Upper lobe of left lung (tissue), 4 donors: ENCODE measurements at regions not wholly inside any gene's neighbourhood (a gene's known extent, or its start where the extent isn't known, plus 50 kb on each side); places are given as distances from the start of the nearest gene placed in this dataset.

Experiments
- CTCF ChIP-seq, 6 experiments: fragments of 450-650 bp in 4 of 6; fragments of 200-600 bp in 2 of 6; sonication (generic) in 2 of 6; IDR thresholded peaks; one replicate each; pipeline ENCODE4 v1.5.1; 2016 to 2019; ENCODE audit warnings: antibody characterized with exemption in 6 of 6
- EP300 ChIP-seq, 4 donors: sonication (generic); formaldehyde crosslinking; IDR thresholded peaks; one replicate each; pipeline ENCODE4 v1.5.1; 2017; ENCODE audit warnings: antibody characterized with exemption in 4 of 4, control low read depth in 2 of 4
- POLR2A ChIP-seq, 4 donors: fragments of 450-650 bp; IDR thresholded peaks; one replicate each; pipeline ENCODE4 v1.5.1; 2016 to 2017; ENCODE audit warnings: antibody characterized with exemption in 4 of 4, mild to moderate bottlenecking in 2 of 4

GRCh38 chr18:78160961-78161656 is 818.5 kb upstream of the SALL3 start:
- TF ChIP-seq POLR2A (IDR thresholded peaks at IDR 0.05) (no peak), CTCF (IDR thresholded peaks at IDR 0.05) (no peak), EP300 (IDR thresholded peaks at IDR 0.05) (no peak)
